HG02884 (cell line): ENCODE measurements at regions not wholly inside any gene's neighbourhood (a gene's known extent, or its start where the extent isn't known, plus 50 kb on each side); places are given as distances from the start of the nearest gene placed in this dataset.
A peak's percentile ranks its signal among the peaks of the same experiment; 100 is the strongest.
"Not testable (repeated sequence)": the region's sequence is repeated elsewhere in the genome, so short reads cannot be mapped to it uniquely, and the experiment has no call there.

Experiments used
- ATAC-seq: cut with Tn5 transposase; IDR thresholded peaks from one replicate; pipeline ENCODE4 v1.9.1; 2021; ENCODE audit warnings: mild to moderate bottlenecking, moderate library complexity; ENCODE audit not compliant: unreplicated experiment

DNA sequence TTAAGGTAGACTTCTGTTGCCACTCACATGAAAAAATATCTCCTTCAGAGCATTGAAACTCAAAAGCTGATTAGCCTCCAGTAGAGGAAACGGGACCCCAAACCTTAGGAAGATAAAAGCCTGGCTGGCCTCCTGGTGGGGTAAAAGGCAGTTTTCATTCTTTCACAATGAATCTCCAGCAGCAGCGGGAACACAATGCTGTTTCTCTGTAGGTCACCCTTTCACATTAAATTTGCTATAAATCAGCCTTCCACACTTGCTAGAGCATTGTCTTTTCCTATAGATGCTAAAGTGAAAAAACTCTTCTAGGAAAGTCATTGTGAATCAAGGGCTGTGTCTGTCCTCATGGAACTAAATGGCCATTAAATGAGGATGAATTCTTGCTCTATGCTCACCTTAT lies 207.3 kb upstream of the MAGEB2 start:
- ATAC-seq, result no peak

DNA sequence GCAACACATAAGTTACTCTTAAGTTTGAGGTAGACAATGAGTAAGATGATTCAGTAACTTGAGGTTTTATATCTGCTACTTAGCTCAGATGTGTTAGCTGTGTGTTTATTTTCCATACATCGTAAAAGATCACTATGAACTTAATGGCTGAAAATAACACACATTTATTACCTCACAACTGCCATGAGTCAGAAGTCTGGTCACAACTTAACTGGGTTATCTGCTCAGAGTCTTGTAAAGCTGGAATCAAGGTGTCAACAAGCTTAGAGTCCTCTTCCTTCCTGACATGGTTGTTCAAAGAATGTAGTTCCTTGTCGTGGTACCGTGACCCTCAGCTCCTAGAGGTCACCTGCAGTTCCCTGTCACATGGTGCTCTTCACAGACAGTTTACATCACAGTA lies 204.9 kb upstream of the MAGEB2 start:
- ATAC-seq, result no peak

DNA sequence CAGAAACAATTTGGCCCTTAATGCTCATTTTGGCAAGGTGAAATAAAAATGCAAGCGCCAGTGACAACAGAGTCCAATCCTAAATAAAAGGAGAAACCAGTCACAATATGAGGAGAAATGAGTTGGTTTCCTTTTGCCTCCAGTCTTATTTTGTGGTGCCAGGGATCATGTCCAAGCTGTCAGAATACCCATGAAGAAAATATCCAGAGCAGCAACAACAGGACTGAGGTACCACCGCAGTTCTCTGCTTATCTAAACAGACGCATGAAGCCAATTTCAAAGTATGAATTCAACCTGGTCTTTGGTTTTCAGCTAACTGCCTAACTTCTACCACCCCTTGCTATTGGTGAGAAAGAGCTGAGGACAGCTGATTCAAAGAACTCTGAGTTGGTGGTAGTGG lies 199.9 kb upstream of the MAGEB2 start:
- no peak for ATAC-seq

DNA sequence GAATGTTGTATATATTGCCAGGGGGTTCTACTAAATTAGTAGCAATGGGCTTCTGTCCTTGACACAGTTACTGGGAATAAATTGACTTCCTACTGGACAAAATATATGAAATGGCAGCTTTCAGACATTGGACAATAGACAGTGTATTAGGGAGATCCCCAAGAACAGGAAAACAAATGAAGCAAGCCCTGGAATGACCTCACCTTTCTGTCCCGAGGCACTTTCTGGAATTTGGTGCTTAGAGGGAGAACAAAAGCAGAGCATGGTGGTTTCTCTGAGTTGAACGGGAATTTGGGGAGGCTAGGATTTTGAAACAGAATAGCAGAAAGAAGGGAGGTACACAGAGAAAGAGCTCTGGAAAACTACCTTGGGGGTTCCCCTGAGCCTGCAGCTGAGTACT lies 187.7 kb upstream of the MAGEB2 start:
- no peak for ATAC-seq

DNA sequence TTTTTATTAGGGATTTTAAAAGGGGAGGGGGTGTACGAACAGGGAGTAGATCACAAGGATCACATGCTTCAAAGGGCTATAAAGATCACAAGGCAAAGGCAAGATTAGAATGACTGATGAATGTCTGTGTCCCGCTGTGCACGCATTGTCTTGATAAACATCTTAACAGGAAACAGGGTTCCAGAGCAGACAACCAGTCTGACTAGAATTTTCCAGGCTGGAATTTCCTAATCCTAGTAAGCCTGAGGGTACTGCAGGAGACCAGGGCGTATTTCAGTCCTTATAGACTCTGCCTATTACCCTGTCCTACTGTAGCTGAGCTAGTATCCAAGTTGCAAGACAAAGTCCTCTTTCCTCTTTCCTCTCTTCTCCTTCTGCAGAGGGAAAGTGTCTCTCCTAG lies 179.0 kb upstream of the MAGEB2 start:
- ATAC-seq, result not testable (repeated sequence)

DNA sequence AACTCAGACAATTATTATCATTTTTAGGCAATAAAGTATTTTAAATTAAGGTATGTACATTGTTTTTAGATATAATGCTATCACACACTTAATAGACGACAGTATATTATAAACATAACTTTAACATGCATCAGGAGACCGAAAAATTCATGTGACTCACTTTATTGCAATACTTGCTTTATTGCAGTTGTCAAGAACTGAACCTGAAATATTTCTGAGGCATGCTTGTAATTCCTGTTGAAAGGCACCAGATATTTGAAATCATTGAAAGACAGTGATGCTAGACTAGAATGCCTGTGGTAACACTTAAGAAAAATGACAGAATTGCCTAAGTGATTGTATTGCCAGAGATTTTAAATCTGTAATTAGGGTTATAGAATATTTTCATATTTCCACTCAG lies 175.6 kb upstream of the MAGEB2 start:
- no peak for ATAC-seq

DNA sequence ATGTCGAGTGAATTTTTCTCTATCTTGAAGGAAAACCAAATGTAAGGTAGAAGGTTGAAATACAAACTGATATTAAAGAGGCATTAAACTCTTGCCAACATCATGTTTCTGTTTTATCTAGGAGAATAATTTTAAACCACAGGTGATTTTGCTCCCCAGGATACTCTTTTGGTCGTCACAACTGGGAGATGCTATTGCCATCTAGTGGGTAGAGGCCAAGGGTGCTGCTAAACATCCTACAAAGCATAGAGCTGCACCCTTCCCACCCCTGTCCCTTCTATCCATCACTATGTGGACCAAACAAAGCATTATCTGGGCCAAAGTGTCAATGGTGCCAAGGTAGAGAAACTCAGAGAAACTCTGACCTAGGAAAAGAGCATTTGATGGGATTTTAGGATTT lies 154.6 kb upstream of the MAGEB2 start:
- ATAC-seq, result no peak

DNA sequence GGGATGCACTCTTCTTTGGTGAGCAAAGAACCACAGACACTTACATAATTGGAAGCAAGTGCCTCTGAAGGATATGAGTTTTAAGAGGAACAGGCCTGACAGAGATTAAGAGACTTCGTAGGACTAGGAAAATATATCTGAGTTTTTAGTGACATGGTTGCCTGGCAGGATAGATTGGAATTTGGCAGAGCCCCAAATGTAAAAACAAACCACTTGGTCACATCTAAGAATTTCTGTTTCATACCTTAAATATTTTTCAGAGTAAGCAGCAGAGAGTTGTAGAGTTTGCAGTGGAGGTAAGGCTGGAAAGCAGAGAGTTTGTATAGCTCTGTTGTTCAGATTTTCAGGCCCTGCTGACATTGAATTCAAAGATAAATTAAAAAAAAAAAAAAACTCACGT lies 150.1 kb upstream of the MAGEB2 start:
- no peak for ATAC-seq

DNA sequence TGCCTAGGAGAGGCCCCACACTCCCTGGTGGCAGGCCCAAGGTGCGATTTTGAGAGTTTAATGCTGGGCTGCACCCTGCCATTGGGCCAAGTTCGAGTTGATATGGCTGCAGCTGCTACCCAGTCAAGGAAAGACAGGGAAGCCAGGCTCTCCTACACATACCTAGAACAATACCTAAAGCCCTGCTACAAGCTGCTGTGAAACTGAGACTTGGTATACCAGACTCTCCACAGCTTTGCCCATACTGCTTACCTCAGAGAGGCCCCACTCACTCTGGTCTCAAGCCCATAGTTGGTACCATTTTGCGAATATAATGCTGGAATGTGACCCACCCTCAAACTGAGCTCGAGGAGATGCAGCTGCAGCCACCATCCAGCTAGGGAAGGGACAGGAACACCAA lies 147.7 kb upstream of the MAGEB2 start:
- ATAC-seq, result no peak

DNA sequence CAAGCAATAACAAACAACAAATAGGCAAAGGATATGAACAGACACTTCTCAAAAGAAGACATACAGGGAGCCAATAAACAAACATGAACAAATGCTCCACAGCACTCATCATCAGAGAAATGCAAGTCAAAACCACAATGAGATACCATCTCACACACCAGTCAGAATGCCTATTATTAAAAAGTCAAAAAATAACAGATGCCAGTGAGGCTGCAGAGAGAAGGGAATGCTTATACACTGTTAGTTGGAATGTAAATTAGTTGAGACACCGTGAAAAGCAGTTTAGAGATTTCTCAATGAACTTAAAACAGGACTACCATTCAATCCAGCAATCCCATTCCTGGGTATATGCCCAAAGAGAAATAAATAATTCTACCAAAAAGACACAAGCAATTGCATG lies 129.8 kb upstream of the MAGEB2 start:
- ATAC-seq, result no peak

DNA sequence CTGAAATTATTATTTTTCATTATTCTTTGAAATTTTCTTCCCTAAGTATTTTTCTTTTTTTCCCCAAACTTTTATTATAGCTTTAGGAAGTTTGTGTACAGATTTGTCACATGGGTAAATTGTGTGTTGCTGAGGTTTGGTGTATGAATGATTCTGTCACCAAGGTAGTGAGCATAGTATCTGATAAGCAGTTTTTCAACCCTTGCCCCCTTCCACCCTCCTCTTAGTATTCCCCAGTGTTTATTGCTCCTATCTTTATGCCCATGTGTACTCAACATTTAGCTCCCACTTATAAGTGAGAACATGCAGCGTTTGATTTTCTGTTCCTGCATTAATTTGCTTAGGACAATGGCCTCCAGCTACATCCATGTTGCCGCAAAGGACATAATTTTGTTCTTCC lies 103.9 kb upstream of the MAGEB2 start:
- ATAC-seq, result no peak

DNA sequence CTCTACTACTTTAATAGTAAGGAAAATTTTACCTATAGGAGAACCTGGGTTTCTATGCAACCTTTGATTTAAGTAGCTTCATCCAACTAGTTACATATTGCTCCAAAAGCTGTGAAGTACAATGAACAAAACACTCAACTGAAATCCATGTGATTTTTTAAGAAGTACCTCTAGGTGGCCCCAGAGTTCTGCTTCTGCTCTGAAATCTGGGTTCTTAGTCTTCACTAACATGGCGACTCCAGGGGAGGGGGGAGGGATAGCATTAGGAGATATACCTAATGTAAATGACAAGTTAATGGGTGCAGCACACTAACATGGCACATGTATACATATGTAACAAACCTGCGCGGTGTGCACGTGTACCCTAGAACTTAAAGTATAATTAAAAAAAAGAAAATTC lies 73.4 kb upstream of the MAGEB2 start:
- peak; percentile 99 for ATAC-seq

DNA sequence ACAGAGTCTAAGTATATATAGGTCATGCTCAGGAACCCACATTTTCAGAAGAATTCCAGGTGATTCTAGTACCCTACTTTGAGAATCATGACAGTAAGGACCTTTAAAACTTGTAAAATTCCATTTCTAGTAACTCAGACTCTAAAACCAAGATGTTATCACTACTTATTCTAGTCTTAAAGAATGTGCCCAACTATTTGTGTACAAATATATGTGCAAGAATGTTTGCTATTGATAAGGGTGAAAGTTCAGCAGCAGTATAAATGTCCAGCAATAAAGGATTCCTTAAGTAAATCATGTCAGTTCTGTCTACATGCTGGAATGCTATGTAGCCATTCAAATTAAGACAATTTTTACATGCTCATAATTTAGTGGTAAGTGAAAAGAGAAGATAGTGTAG lies 71.1 kb upstream of the MAGEB2 start:
- ATAC-seq, result no peak

DNA sequence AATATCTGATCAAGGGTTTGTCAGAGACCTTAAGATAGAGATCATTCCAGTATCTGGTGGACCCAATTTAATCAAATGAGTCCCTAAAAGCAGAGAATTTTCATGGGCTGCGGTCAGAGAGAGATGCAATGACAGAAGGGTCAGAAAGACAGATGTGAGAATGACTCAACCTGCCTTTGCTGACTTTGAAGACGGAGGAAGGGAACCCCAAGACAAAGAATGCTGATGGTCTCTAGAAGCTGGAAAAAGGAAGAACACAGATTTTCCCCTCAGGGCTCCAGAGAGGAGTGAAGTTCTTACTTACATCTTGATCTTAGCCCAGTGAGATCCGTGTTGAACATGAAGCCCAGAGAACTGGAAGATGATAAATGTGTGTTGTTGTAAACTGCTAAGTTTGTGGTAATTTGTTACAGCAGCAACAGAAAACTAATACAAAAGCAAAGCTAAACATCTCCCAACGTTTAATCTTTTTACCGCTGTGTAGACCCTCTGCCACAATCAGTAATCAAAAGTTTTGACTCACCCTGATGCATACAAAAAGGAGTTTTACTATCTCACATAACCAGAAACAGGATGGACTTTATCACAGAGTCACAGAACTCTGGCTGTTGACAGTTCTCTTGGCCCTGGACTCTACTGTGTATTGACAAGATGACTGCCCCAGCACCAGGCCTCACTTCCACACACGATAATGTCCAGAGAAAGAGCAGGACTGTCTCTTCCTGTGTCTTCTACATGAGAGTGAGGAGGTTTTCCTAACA lies 70.2 kb upstream of the MAGEB2 start:
- no peak for ATAC-seq

DNA sequence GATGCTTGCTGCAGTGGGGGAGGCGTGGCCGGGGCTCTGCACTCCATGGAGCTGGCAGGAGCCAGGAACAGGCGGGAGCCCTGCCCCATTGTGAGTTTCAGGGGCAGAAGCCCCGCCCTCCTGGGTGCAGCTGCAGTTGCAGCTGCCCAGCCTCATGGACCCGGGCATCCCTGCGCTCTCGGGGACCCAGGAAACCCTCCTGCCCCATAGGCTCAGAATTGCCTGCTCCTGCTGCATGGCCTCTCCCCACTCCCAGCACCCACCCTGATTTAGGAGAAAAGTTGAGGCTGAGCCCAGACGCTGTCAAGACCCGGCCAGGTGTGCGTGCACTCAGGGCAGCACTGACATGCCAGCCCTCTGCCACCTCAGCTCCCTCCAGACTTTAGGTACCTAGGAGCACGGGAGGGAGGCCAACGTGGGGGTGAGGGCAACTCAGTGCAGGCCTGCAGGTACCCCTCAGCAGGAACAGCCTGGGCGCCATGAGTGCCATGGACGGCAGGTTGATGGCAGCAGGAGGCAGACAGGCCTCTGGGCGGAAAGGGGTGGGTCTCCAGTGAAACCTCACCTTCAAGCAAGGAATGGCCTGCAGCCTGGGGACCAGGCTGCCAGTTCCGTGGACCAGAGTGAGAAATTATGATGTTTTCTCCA lies 67.2 kb upstream of the MAGEB2 start:
- ATAC-seq, result no peak

DNA sequence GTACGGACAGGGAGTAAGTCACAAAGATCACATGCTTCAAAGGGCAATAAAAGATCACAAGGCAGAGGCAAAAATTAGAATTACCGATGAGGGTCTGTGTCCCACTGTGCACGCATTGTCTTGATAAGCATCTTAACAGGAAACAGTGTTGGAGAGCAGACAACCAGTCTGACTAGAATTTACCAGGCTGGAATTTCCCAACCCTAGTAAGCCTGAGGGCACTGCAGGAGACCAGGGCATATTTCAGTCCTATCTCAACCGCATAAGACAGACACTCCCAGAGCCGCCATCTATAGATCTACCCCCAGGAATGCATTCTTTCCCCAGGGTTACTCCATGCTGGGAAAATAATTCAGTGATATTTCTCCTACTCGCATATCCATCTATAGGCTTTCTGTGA lies 66.2 kb upstream of the MAGEB2 start:
- ATAC-seq, result not testable (repeated sequence)

DNA sequence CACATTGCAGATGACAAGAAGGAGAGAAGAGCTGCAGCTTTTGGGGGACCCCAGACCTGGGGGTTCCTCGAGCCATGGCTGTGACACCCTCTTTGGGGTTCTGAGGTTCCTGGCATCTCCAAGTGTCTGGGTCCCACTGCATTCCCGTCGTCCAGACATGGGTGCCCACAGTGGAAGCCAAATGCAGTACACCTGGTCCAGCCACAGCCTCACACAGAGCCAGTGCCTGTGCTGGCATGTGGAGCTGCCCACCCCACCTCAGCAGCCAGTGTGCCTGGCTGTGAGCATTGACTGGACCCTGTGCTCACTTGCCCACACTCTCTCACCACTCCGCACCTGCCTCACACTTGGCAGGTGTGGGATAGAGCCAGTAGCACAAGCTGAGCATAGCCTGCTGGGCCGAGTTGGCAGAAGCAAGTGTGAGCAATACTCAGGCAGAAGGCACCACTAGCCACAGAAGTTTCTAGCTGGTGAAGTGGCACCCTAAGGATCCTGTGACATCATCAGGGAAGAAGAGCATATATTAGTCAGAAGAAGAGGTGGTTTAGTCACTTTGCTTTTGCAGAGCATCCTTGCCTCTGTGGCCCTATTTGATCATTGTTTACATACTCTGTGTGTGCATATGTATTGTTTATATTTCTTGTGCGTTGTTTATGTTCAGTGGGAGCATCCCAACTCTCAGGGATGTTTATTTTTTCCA lies 65.0 kb upstream of the MAGEB2 start:
- ATAC-seq, result no peak

DNA sequence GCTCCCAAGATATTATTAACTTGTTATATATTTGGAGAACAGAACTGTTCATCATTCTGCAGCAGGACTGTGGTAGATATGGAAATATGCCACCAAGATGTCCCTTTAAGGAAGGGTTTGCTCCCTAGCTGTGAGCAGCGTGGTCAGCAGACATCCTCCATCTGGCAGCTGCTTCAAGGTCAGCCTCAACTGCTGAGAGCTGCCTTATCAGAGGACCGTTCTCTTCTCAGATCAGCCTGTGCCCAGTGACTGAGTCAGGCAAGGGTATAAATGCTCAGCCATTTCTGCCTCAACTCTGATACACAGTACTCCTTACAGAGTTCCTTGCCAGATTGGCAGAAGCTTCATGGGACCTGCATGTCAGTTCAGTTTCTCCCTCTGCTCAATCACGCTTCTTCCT lies 63.4 kb upstream of the MAGEB2 start:
- ATAC-seq, result no peak

DNA sequence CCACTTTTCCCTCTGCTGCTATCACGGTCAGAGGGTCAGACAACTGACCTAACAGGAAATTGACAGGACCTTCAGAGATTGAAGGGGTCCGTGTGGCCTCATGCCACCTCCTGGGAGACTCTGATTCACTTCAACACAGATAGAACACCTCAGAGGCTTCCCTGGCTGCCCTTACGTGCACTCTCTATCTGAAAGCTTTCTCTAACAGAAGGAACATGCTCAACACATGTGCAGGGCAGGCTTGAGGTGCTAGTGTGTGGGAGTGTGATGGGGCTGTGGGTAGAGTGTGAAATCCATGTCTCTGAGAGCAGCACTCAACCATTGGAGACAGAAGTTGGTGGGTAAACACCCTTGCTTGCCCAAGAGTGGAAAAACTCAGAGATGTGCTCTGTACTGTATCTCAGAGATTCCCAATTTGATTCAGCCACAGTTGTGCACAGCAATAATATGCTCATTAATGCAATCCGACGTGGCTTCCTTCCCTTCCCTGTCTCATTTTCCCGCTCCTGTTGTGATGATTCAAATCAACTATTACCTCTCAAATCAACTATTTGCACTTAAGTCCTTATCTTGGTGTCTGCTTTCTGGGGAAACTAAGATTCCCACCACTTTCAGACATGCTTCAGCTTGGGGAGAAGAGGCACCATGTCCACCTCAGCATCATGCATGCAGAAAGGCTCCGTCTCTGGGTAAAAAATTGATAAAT lies 62.0 kb upstream of the MAGEB2 start:
- ATAC-seq, result no peak

DNA sequence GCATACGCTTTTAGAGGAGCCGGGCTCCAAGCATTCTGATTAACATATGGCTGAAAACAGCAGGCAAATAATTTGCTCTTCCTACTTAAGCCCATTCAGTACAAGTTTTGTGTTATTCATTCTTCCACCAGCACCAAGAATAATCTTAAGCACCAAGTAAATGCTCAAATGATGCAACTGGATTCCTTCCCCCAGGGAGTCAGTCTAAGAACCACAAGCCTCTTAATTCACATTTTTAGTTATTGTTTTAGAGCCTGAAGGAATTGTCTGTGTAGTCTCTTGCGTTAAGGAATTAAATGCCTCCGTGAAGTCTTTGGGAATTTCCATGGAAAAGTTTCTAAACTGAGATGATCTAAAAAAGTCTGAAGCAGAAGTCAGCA lies 61.5 kb upstream of the MAGEB2 start:
- no peak for ATAC-seq

DNA sequence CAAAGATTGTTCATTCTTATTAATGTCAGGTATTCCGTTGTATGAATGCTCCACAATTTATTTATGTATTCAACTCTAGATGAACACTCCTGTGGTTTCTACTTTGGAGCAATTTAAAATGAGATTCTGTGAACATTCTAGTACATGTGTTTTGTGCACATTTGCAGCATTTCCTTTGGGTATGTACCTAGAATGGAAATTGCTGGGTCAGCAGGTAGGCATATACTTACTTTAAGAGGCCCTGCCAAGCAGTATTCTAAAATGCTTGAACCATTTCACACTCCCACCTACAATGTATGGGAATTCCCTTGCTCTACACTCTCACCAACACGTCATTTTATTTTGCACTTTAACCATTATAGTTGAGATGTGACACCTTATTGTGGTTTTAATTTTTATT lies 59.4 kb upstream of the MAGEB2 start:
- ATAC-seq, result no peak
